Stimulated activated CD4-positive, alpha-beta T cell treated with anti-CD3 and anti-CD28 coated beads, Interleukin-15, amount 100 ng/mL, for 24 hours (primary cell): ENCODE measurements at regions not wholly inside any gene's neighbourhood (a gene's known extent, or its start where the extent isn't known, plus 50 kb on each side); places are given as distances from the start of the nearest gene placed in this dataset.
"Not testable (repeated sequence)": the region's sequence is repeated elsewhere in the genome, so short reads cannot be mapped to it uniquely, and the experiment has no call there.

Experiments used
- DNase-seq: peaks from one replicate; pipeline ENCODE4 v3.0.0-alpha.2; 2020

- no peak for DNase-seq
Measured at GRCh38 chr2:82748653-82749052, 1710.4 kb downstream of the SUCLG1 start.

DNA sequence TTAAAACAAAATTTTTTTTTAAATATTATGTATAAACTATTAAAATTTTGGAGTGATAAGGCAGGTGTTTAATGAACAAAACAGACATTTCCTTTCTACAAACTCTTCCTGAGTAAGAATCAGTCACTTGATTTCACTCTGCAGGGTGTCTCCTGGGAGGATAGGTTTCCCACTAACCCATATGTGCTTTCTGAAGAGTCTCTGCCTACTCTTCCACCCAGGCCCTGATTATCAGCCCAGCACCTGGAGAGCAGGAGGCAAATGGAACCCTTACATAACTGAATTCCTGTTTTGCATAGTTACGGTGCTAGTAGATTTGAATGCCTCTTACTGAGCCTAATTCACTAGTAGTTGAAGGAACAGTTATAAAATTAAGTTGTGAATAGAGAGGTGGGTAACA is 1718.6 kb downstream of the SUCLG1 start:
- no peak for DNase-seq

GRCh38 chr2:82737965-82738364 is 1721.1 kb downstream of the SUCLG1 start:
- DNase-seq, result not testable (repeated sequence)

DNA sequence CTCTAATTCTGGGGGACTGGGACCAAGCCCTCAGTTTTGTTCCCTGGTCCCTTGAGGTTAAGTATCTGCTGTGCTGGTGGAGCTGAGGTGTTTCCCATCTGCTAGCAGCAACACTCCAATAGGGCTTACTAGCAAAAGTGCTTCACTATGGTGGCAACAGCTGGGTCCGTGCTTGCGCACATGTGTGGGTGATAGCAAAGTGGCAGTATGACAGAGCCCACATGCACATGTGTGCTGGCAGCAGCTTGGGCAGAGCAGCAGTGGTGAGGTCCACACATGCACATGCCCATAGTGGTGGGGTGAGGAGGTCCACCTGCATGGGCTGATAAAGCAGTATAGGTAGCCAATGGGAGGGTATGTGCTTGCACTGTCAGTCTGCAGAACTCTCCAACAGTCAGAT is 1723.7 kb downstream of the SUCLG1 start:
- no peak for DNase-seq

GRCh38 chr2:82731824-82732223 is 1727.3 kb downstream of the SUCLG1 start:
- DNase-seq, result no peak

DNA sequence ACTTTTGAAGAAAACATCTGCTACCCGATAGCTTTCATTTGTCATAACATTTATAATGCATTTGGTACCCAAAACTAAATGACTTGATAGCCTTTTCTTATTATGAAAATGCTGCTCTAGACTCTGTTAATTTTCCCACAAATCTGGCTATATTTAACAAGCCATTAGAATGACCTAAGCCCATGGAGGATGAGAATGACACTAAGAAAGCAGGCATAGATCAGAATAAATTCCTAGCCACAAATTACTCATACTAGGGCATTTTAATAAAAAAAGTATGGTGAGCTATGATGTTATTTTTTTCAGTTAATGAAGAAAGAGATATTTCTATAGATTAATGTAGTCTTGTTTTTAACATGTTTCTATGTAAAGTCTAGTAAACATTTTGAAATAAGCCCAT is 1728.3 kb downstream of the SUCLG1 start:
- no peak for DNase-seq

DNA sequence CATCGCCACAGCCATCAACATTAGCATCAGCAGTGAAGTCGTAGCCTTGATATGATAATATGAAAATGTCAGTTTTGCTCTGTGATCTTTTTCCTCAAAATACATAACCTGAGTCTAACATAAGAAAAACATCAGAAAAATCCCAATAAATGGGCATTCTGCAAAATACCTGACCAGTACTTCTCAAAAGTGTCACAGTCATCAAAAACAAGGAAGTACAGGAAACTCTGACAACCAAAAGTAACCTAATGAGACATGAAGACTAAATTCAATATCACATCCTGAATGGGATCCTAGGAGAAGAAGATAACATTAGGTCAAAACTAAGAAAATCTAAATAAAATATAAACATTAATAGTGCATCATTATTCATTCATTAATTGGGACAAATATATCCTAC is 1731.0 kb downstream of the SUCLG1 start:
- no peak for DNase-seq

DNA sequence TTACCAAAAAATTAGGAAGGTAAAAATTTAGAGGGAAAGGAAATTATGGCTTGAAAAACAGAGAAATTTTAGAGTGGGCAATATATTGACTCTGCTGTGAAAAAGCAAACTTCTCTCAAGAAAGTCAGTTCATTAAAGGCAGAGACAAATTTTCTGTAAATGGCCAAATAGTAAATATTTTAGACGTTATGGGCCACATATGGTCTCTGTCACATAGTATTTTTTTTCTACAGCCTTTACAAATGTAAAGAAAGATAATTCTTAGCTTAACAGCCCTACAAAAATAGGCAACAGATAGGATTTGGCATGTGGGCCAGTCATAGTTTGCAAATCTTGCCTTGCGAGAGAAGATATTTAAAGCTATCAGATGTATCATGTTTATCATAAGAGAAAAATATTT is 1750.4 kb downstream of the SUCLG1 start:
- no peak for DNase-seq

GRCh38 chr2:82697231-82697630 is 1761.8 kb downstream of the SUCLG1 start:
- no peak for DNase-seq

DNA sequence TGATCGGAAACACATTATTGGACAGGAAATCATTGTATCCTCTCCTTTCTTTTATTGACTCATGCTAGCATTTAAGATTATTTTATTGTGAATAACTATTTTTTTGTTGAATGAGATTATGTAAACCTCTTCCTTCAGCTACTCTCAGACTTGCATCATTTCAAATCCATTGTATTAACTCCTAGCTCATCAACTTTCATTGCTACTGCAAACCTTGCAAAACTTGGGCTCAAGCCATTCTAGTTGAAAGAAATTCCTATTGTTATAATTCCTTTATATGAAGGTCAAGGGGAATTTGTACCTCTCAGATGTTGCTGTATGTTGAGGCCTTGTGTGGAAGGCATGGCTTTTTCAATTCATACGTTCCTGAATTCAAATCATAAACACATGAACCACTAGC is 1764.6 kb downstream of the SUCLG1 start:
- DNase-seq, result no peak

DNA sequence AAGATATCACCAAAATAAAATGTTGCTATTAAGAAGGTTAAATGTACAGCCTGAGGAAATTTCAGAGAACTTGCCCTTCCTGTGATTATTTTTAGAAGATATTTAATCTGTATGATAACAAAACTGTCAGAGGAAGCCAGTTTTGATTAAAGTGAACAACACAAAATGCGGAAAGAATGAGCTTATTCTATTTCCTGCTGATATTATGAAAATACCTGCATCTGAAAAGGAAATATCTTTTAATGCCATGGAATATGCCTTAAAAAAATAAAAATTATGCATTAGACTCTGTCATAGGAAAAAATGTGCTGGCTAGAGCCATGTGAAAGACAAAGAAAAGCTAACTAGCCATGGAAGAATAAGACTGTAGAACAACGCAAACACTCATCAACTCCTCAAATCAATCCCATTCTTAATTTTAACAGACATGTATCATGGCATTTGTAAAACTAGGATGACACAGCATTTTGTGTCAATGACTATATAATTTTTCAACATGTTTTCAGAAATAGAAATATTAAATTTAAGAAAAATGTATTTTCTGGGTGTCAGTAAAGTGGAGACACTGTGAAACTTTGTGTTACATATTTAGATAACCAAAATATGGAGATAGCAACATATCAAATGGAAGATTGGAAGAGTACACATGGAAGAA is 1768.2 kb downstream of the SUCLG1 start:
- no peak for DNase-seq

GRCh38 chr2:82675186-82675585 is 1783.9 kb downstream of the SUCLG1 start:
- no peak for DNase-seq

- no peak for DNase-seq
Measured at GRCh38 chr2:82674652-82675051, 1784.4 kb downstream of the SUCLG1 start.

GRCh38 chr2:82667491-82667890 is 1791.6 kb downstream of the SUCLG1 start:
- no peak for DNase-seq

DNA sequence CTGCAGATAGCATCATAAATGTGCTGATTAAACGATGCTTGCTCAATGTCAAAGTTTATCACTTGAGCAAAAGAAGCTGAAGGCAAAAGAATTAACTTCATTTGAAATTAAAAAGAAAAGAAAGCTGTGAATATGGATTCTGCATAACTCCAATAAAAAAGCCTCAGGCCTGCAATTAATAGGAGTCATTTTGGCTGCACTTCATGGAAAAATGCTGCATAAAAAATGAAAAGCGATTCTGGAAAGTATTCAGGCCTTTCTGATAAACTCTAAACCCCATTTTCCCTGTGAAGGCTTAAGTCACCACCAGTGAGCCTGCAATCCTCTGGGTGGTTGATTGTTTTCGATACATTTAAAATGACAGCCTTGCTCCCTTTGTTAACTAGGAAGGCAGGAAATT is 1793.4 kb downstream of the SUCLG1 start:
- no peak for DNase-seq

- no peak for DNase-seq
Measured at GRCh38 chr2:82657106-82657505, 1802.0 kb downstream of the SUCLG1 start.

- no peak for DNase-seq
Measured at GRCh38 chr2:82656420-82656819, 1802.7 kb downstream of the SUCLG1 start.

DNA sequence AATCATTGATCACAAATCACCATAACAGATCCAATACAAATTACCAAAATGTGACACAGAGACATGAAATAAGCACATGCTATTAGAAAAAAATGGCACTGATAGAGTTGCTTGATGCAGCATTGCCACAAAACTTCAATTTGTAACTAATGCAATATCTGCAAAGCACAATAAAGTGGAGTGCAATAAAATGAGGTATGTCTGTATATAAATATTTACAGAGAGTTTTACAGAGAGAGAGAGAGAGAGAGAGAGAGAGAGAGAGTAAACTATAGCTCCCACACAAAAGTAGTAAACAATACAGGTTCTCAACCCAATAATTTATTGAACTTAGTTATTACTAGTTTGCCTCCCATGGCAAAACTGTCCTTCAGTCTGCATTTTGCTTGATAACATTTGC is 1807.0 kb downstream of the SUCLG1 start:
- DNase-seq, result no peak

DNA sequence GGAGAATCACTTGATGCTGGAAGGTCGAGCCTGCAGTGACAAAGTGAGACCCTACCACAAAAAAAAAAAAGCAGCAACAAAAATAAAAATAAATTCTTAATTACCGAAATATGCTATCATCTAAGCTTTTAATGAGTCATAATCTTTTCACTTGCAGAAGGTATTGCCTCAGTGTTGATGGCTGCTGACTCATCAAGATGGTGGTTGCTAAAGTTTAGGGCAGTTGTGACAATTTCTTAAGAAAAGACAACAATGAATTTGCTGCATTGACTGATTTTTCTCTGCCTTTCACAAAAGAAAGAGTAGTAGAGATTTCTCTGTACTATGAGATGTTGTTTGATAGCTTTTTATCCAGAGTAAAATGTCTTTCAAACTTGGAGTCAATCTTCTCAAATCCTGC is 1809.0 kb downstream of the SUCLG1 start:
- DNase-seq, result no peak

DNA sequence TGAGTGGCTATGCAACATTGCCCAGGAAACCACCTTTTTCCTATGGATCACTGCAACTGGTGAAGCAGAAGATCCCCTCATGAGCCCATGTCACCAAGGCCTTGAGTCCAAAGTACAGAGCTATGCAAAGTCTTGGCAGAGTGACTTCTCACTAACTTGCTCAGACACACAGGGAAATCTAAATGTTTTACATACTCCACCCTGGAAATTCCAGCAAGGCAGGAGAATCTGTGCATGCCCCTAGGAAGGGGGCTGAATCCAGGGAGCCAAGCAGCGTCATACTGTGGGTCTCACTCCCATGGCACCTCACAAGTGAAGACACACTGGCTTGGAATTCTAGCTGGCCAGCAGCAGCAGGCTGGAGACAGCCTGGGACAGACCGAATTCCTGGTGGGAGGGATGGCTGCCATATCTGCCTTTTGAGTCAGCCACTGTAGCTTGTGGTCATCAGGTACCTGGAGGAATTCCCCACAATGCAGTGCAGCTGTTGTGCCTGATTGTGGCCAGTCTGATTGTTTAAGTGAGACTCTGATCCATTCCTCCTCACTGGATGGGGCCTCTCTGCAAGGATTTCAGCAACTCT is 1817.4 kb downstream of the SUCLG1 start:
- DNase-seq, result no peak

DNA sequence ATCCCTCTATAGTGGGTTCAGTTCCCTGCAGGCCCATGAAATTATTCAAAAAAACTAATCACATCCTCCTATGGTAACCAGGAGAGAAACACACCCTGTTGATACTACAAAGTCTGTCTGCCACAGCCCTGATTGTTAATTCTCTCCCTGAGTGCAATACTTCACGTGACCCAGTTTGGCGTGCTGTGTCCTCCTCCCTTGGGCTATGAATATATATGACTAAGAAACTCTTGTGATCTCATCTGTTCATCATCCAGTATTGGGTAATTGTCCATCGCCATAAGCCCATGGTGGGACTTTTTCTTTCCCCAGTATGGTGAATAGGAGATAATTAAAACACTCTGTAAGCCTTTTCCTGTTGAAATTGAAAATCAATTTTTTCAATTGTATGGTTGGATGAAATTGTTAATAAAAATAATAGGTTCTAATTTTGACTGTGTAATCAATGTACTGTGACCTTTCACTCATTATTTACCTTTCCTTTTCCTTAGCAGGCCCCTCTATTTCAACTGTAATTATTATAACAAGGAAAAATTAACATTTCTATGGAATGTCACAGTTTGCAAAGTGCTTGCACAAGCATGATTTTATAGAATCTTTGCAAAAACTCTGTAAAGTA is 1822.6 kb downstream of the SUCLG1 start:
- no peak for DNase-seq

- DNase-seq, result no peak
Measured at GRCh38 chr2:82599021-82599420, 1860.1 kb downstream of the SUCLG1 start.

DNA sequence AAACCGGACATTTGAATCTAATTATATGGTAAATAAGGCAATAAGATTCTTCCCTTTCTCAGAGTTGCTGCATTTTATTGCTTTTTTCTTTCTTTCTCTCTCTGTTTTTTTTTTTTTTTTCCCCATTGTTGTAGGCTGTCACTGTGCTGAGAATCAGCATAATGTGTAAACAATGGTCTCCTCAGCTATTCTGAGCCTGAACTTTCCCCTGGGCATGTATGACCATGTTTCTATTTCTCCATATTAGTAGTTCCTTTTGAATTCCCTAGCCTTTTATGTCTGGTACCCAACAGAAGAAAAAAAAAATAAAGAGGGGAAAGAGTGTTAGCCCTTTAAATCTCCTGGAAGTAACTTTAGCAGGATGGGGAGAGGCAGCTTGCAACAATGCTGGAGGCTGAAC is 1862.5 kb downstream of the SUCLG1 start:
- DNase-seq, result no peak

DNA sequence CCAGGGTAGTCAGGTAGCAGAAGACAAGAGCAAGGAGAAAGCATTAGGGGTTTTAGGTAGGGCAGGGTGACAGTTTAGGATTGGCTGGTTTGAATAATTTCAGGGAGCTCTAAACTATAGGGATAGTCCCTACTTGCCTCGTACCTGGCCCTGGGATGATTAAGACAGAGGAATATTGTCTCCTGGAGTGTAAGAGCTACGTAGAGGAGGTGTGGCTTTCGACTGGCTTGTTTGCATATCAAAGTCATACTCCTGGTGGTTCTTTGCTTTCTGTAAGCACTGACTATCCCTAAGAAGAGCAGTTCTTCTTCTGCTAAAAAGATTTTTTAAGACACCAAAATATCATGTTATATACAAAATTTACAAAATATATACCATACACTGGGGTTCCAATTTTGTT is 1867.4 kb downstream of the SUCLG1 start:
- DNase-seq, result no peak

DNA sequence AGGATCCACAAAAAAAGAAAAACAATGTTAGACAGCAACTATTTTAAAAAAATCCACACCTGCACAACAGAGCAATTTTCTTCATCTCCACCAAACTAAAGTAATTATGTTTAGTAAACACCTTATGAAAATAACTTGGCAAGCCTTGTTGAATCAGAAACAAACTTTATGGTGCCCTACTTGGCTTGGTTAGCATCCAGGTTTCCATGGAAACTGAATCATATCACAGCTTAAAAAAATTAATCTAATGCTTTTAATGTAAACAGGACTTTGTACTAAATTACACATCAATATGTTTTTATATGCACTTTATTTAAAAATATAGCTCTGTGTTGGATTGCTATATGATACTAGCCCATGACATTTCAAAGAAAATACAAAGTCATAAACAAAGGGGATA is 1882.4 kb downstream of the SUCLG1 start:
- DNase-seq, result no peak
